NCI-H1092 (cell line): ENCODE measurements at regions not wholly inside any gene's neighbourhood (a gene's known extent, or its start where the extent isn't known, plus 50 kb on each side); places are given as distances from the start of the nearest gene placed in this dataset.

ENCODE experiments used
- DNase-seq: peaks from one replicate; lab custom pipeline; 2025; lab: John Stamatoyannopoulos, UW

GRCh38 chr3:40593351-40593750 is 68.6 kb downstream of the ZNF621 start:
- no peak for DNase-seq

GRCh38 chr3:40597441-40597840 is 72.7 kb downstream of the ZNF621 start:
- no peak for DNase-seq

- DNase-seq: no peak
These were observed 73.6 kb downstream of the ZNF621 start for GRCh38 chr3:40598338-40598737.

GRCh38 chr3:40598962-40599361 is 74.2 kb downstream of the ZNF621 start:
- DNase-seq: no peak

- no peak for DNase-seq
These were observed 78.1 kb downstream of the ZNF621 start for GRCh38 chr3:40602778-40603385.

- no peak for DNase-seq
These were observed 81.2 kb downstream of the ZNF621 start for GRCh38 chr3:40605960-40606359.

- DNase-seq: no peak
These were observed 83.3 kb downstream of the ZNF621 start for GRCh38 chr3:40608091-40608490.

- no peak for DNase-seq
These were observed 88.5 kb downstream of the ZNF621 start for GRCh38 chr3:40613306-40613705.

- DNase-seq: peak; percentile 12
These were observed 90.6 kb downstream of the ZNF621 start for GRCh38 chr3:40615110-40615915.

GRCh38 chr3:40615918-40616819 is 91.4 kb downstream of the ZNF621 start:
- DNase-seq: peak; percentile 32

- no peak for DNase-seq
These were observed 92.3 kb downstream of the ZNF621 start for GRCh38 chr3:40617084-40617483.

- no peak for DNase-seq
These were observed 93.4 kb downstream of the ZNF621 start for GRCh38 chr3:40618158-40618557.

- DNase-seq: no peak
These were observed 95.4 kb downstream of the ZNF621 start for GRCh38 chr3:40620151-40620550.

- no peak for DNase-seq
These were observed 96.5 kb downstream of the ZNF621 start for GRCh38 chr3:40621252-40621651.

GRCh38 chr3:40623567-40623966 is 98.8 kb downstream of the ZNF621 start:
- DNase-seq: no peak

GRCh38 chr3:40624189-40624769 is 99.5 kb downstream of the ZNF621 start:
- DNase-seq: no peak

GRCh38 chr3:40627095-40627494 is 102.3 kb downstream of the ZNF621 start:
- DNase-seq: no peak

- no peak for DNase-seq
These were observed 104.2 kb downstream of the ZNF621 start for GRCh38 chr3:40628984-40629383.

- DNase-seq: no peak
These were observed 106.7 kb downstream of the ZNF621 start for GRCh38 chr3:40631341-40631995.

- no peak for DNase-seq
These were observed 113.1 kb downstream of the ZNF621 start for GRCh38 chr3:40637906-40638305.

GRCh38 chr3:40639006-40639405 is 114.2 kb downstream of the ZNF621 start:
- no peak for DNase-seq

GRCh38 chr3:40642812-40643211 is 118.1 kb downstream of the ZNF621 start:
- no peak for DNase-seq
